ENCODE measurements at regions not wholly inside any gene's neighbourhood (a gene's known extent, or its start where the extent isn't known, plus 50 kb on each side); places are given as distances from the start of the nearest gene placed in this dataset.

- H3K27ac ChIP-seq = peak overlapping the region; percentile 80
- TF ChIP-seq ZFX (IDR thresholded peaks at IDR 0.05; ENCODE audit: borderline replicate concordance) (no peak), CTCF (IDR thresholded peaks at IDR 0.05) (no peak)
These were observed 313.8 kb upstream of the NBEA start for GRCh38 chr13:34628209-34628682.

GRCh38 chr13:34634448-34634847 lies 307.6 kb upstream of the NBEA start:
- H3K27ac ChIP-seq = no peak overlapping the region
- no peak for TF ChIP-seq ZFX (IDR thresholded peaks at IDR 0.05; ENCODE audit: borderline replicate concordance)
- TF ChIP-seq CTCF (IDR thresholded peaks at IDR 0.05) = no peak

DNA sequence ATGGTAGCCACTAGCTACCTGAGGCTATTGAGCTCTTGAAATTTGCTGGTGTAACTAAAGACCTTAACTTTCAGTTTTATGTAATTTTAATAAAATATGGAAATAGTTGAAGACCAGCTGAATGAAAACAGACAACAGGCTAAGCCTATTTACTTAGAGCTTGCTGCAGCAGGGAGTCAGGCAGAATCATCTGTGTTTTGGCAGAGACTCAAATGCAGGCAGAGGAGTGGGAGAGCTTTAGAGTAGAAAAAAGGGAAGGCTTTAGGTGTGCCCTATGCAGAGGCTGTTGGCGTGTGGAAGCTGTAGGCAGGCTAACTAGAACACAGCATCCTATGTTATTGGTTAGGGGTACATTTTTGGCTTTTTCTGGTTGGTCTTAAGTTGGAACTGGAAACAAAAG lies 304.9 kb upstream of the NBEA start:
- H3K27ac ChIP-seq = no peak overlapping the region
- TF ChIP-seq CTCF (IDR thresholded peaks at IDR 0.05) (no peak), ZFX (IDR thresholded peaks at IDR 0.05; ENCODE audit: borderline replicate concordance) (no peak)

GRCh38 chr13:34637636-34638035 lies 304.4 kb upstream of the NBEA start:
- H3K27ac ChIP-seq = no peak overlapping the region
- TF ChIP-seq CTCF (IDR thresholded peaks at IDR 0.05) (no peak), ZFX (IDR thresholded peaks at IDR 0.05; ENCODE audit: borderline replicate concordance) (no peak)

DNA sequence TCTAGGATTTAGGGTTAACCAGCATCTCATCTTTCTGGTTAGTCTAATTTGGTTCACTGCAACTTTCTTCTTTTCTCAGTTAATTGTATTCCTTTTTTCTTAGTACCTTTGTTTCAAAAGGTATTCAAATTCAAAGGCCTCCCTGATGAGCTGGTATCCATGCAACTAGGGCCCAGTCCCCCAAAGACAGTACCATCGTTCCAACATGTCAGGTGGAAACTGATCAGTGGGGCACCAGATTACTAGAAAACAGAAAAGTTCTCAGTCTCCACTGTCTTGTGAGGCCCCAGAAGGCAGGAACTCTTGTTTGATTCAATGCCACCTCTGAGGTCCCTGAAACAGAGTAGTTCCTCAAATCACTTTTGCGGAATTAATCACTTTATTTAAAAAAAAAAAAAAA lies 303.2 kb upstream of the NBEA start:
- H3K27ac ChIP-seq = no peak overlapping the region
- TF ChIP-seq CTCF (IDR thresholded peaks at IDR 0.05) = no peak
- no peak for TF ChIP-seq ZFX (IDR thresholded peaks at IDR 0.05; ENCODE audit: borderline replicate concordance)

DNA sequence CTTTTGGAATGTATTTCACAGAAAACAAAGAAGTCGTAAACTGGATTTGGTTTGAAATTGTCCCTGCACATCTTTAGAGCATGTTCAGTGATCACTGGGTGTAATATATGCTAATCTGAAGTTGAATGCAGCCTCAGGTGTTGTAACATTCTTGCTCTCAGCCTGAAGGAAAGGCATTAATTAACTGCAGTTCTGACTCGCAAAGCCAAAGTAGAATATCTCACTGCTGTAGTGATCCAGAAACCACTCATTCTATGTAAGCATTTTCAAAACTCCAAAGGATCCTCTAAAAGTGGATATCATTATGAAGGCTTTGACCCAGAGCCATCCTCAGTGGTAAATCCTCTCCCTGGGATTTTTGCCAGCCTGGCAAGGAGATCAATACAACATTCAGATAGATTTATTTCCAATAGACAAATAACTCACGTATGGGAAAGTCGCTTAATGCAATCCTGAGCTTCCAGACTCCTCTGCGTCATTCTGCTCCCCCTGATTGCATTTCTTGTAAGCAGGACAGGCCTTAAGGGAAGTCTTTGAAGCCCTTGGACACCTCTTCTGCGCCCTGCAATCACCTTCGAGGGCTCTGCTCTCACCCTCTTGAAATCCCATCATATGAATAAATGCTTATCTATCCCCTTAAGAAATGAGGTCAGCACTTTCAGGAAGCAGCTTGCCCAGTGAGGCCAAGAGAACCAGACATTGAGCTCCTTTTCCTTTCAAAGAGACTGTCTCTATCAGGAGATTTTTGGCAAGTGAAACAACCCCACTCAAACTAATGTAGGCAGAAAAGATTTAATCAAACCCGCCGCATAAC lies 301.7 kb upstream of the NBEA start:
- no peak for TF ChIP-seq CTCF (IDR thresholded peaks at IDR 0.05)
- no peak for TF ChIP-seq ZFX (IDR thresholded peaks at IDR 0.05; ENCODE audit: borderline replicate concordance)

DNA sequence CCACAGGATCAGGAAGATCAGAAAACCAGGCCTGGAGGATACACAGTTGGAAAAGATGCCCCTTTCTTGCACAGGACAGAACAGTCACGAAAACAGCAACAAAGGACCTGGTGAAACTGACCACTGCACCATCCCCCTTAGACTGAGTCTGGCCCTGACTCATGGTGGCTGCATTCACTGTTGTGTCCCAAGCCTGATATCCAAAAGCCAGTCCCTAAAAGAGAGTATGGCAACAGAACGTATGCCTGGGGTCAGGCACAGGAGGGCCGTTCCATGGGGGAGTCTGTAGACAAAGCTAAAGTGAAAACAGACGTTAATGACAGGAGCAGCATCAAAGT lies 301.1 kb upstream of the NBEA start:
- no peak overlapping the region for H3K27ac ChIP-seq
- TF ChIP-seq CTCF (IDR thresholded peaks at IDR 0.05) = no peak
- TF ChIP-seq ZFX (IDR thresholded peaks at IDR 0.05; ENCODE audit: borderline replicate concordance) = no peak

More for the DNA sequence above, 301.7 kb upstream of the NBEA start:
- no peak overlapping the region for H3K27ac ChIP-seq

All from 22Rv1 (cell line).